ENCODE measurements at regions not wholly inside any gene's neighbourhood (a gene's known extent, or its start where the extent isn't known, plus 50 kb on each side); places are given as distances from the start of the nearest gene placed in this dataset.
"Not testable (repeated sequence)": the region's sequence is repeated elsewhere in the genome, so short reads cannot be mapped to it uniquely, and the experiment has no call there.

- DNase-seq (ENCODE audit: low read depth, low spot score): not testable (repeated sequence)
Measured at GRCh38 chr6:68022968-68023367, 612.1 kb upstream of the ADGRB3 start.

DNA sequence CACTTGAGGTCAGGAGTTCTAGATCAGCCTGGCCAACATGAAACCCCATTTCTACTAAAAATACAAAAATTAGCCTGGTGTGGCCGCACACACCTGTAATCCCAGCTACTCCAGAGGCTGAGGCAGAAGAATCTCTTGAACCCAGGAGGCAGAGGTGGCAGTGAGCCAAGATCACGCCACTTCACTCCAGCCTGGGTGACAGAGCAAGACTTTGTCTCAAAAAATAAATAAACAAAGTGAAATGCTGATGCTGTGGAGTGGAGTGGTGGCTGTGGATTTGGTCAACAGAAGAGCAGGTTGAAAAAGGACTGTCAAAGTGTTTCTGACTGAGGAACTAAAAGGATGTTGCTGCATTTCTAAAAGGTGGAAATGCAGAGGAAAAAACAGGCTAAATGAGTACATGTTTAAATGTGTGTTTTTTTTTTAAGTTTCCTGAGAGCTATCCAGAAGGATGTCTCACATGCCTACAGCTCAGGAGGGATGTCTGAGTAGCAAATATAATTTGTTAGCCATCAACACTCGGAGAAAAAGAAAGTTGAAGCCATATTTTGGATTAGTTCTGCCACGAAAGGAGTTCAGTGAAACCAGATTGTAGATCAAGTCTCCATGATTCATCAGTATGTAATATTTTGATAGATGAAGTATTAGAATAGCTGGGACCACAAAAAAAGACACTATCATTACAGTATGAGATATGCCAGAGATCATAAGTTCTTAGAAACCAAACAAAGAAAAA lies 621.1 kb upstream of the ADGRB3 start:
- DNase-seq (ENCODE audit: low read depth, low spot score): no peak

GRCh38 chr6:68012822-68013221 lies 622.3 kb upstream of the ADGRB3 start:
- no peak for DNase-seq (ENCODE audit: low read depth, low spot score)

- no peak for DNase-seq (ENCODE audit: low read depth, low spot score)
Measured at GRCh38 chr6:68010936-68011335, 624.1 kb upstream of the ADGRB3 start.

- no peak for DNase-seq (ENCODE audit: low read depth, low spot score)
Measured at GRCh38 chr6:68008445-68008844, 626.6 kb upstream of the ADGRB3 start.

DNA sequence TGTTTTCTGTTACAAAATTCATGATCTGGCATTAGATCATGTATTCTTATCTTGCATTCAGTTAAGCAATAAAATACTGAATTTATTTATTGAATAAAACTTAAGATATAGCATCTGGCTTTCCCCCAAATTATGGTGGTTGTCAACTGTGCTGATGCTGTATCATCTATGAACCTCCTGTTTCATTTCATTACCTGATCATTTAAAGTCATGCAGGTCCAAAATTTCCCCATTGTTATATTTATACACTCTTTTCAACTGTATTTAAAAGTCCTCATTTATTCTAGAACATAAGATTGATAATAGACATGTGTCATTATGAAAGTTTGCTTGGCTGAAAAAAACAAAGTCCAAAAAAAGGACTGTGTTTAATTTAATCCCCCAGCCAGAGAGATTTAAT lies 627.4 kb upstream of the ADGRB3 start:
- no peak for DNase-seq (ENCODE audit: low read depth, low spot score)

- DNase-seq (ENCODE audit: low read depth, low spot score): no peak
Measured at GRCh38 chr6:67986694-67987232, 648.3 kb upstream of the ADGRB3 start.

DNA sequence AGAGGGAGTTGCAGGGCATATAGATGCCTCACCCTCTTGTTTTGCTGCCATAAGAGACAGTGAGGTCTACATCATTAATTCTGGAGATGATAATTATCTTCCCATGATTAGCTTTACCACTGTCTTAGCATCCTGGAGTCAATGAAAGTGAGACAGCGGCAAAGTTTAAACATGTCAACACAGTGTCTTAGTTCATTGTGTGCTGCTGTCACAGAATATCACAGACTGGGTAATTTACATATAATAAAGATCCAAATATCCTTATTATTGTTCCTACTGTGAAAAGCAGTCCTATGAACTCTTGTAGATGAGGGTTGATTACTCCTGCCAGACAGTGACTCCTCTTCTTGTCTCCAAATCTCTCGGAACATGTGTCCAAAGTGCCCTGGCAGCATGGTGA lies 658.6 kb upstream of the ADGRB3 start:
- no peak for DNase-seq (ENCODE audit: low read depth, low spot score)

DNA sequence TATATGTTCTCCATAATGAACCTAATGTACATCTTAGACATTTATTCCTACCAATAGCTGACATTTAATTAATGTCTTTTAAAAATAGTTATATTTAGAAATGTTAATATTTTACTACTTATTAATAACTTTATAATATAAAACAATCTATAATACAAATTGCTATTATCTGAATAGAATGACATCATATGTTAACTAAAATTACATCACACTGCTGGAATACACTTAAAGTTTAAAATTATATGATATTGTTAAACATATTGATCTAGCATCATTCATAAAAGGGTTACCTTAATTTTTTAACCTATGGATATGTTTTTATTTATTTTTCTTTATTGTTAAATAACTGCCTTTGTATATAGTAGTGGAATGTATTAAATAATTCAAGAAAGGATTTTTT lies 660.2 kb upstream of the ADGRB3 start:
- DNase-seq (ENCODE audit: low read depth, low spot score): no peak

DNA sequence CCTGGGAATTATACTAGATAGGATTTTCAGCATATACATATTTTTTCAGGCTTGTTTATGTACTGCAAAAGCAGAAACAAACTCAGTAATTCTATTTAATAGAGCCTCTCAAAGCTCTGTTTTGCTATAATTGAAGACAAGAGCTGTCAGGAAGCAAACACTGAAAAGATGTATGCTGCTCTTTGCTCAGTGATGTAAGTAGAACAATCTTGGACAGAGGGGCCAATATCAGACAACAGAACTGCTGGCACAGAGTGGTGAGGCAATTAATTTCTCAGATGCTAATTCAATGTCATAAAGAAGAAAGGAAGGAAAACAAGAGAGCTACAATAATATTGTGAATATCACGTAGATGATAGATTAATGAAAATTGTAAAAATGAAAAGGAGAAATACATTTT lies 663.3 kb upstream of the ADGRB3 start:
- no peak for DNase-seq (ENCODE audit: low read depth, low spot score)

DNA sequence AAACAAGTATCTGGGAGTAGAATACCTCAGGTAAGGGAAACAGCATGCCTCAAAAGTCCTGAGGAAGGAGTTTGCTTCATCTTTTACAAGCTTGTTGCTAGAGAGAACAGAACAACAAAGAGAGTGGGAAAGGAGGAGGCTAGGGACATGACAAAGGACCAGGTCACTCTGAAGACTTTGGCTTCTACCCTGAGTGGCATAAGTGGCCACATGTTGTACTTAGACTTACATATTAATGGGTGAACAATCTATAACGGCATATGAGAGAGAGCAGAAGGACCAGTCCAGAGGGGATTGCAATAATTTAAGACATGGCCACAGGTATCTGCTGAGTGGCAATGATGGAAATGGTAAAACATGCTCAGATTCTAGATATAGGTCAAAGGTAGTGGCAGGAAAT lies 668.3 kb upstream of the ADGRB3 start:
- no peak for DNase-seq (ENCODE audit: low read depth, low spot score)

DNA sequence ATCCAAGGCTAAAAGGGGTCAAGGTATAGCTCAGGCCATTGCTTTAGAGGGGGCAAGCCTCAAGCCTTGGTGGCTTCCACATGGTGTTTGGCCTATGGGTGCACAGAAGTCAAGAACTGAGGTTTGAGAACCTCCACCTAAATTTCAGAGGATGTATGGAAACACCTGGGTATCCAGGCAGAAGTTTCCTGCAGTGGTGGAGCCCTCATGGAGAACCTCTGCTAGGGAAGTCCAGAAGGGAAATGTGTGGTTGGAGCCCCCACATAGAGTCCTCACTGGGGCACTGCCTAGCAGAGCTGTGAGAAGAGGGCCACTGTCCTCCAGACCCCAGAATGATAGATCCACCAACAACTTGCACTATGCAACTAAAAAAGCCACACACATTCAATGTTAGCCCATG lies 678.7 kb upstream of the ADGRB3 start:
- no peak for DNase-seq (ENCODE audit: low read depth, low spot score)

DNA sequence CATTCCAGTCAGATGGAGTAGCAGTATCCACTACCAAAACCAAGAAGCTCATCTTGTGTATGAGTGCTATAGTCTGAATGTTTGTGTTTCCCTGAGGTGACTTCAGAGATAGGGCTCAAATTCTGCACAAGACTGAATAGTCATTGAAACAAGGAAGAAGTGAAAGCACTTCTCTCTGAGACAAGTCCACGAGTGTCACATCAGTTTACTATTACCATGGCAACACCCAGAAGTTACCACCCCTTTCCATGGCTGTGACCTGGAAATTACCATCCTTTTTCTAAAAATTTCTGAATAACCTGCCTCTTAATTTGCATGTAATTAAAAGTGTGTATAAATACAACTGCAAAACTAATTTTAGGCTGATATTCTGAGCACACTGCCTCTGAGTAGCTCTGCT lies 682.1 kb upstream of the ADGRB3 start:
- no peak for DNase-seq (ENCODE audit: low read depth, low spot score)

DNA sequence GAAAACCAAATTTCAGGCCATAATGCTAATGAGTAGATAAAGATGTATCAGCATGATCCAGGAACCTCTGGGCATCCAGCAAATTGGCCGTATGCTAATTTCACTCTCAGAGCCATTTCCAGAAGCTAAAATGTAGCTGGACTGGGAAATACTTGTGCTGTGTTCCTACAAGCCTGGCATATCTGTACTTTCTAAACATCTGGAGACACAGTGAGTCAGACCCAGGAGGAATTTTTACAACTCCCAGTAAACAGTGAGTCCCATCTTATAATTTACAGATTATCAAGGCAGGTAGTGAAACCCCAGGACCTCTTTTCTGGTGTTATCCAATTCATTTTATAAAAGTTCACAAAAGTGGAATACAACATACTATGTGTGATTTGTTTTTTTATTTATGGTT lies 683.0 kb upstream of the ADGRB3 start:
- DNase-seq (ENCODE audit: low read depth, low spot score): no peak

DNA sequence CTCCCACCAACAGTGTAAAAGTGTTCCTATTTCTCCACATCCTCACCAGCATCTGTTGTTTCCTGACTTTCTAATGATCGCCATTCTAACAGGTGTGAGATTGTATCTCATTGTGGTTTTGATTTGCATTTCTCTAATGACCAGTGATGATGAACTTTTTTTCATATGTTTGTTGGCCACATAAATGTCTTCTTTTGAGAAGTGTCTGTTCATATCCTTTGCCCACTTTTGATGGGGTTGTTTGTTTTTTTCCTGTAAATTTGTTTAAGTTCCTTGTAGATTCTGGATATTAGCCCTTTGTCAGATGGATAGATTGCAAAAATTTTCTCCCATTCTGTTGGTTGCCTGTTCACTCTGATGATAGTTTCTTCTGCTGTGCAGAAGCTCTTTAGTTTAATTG lies 687.3 kb upstream of the ADGRB3 start:
- not testable (repeated sequence) for DNase-seq (ENCODE audit: low read depth, low spot score)

DNA sequence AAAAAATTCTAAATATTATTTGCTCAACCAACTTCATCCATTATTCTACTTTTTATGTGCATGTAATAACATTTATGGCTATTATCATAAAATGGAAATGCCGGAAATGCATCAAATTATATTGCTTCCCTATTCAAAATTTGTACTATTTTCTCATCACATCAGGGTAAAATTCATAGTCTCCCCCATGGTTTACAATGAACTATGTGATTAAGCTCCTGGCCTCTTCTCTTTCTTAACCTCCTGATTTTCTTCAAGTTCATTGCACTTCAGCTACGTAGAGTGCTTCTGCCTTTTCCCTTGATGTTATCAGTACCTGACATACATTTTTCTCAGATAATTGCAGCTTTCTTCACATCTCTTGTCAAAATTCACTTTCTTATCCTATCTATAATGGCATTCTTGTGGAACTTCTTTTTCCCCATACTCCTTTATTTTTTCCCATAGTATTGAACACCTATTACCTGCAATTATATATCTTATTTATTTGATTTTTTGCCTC lies 699.1 kb upstream of the ADGRB3 start:
- no peak for DNase-seq (ENCODE audit: low read depth, low spot score)

- no peak for DNase-seq (ENCODE audit: low read depth, low spot score)
Measured at GRCh38 chr6:67933278-67933677, 701.8 kb upstream of the ADGRB3 start.

DNA sequence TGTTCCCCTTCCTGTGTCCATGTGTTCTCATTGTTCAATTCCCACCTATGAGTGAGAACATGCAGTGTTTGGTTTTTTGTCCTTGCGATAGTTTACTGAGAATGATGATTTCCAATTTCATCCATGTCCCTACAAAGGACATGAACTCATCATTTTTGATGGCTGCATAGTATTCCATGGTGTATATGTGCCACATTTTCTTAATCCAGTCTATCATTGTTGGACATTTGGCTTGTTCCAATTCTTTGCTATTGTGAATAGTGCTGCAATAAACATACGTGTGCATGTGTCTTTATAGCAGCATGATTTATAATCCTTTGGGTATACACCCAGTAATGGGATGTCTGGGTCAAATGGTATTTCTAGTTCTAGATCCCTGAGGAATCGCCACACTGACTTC lies 712.5 kb upstream of the ADGRB3 start:
- DNase-seq (ENCODE audit: low read depth, low spot score): not testable (repeated sequence)

DNA sequence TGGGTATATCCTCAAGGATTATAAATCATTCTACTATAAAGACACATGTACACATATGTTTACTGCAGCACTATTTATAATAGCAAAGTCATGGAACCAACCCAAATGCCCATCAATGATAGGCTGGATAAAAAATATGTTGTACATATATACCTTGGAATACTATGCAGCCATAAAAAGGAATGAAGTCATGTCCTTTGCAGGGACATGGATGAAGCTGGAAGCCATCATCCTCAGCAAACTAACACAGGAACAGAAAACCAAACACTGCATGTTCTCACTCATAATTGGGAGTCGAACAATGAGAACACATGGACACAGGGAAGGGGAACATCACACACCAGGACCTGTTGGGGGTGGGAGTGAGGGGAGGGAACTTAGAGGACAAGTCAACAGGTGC lies 715.0 kb upstream of the ADGRB3 start:
- DNase-seq (ENCODE audit: low read depth, low spot score): not testable (repeated sequence)

DNA sequence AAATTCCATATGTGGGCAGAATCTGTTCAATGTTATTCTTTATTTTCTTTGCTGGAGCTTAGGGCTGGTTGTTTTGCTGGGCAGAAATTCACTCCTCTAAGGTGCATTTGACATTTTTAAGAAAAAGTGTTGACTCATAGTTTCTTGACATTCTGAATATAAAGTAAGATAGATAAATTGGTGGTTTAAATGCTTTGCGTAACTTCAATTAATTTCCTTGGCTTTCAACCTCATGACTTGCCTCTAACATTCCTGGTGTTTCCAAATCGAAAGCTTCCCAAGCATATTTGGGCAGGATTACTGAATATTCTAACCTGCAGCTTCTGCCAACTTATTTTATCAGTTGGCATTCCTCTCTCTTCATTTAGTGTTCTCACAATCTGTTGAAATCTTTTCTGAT lies 718.7 kb upstream of the ADGRB3 start:
- DNase-seq (ENCODE audit: low read depth, low spot score): no peak

DNA sequence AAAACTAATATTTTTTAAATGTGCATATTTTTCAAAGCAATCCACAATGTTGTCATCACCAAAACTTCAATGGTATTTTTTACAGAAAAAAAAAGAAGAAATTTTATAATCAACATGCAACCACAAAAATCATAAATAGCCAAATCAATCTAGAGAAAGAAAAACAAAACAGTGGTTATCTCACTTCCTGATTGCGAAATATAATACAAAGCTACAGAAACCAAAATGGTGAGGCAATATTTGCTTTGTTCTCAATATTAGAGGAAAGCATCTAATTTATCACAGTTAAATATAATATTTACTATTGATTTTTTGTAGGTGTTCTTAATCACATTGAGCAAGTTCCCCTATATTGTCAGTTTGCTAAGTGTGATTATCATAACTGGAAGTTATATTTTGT lies 720.7 kb upstream of the ADGRB3 start:
- no peak for DNase-seq (ENCODE audit: low read depth, low spot score)

DNA sequence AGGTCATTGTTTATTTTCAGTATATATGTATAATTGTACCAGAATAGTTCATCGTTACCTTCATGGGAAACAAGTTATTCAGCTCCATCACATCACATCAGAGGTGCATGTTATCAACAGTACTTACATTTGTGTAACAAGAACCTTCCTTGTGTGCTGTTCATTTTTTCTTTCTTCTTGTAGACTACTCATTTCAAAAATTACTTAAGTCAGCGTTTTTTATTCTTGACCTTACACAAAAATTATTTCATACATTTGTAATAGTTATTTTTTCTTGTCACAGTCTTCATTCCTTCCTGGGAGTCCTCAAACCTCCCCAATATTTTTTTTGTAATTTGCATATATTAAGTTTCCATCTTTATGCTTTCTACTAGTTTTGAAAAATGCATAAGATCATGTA lies 725.7 kb upstream of the ADGRB3 start:
- DNase-seq (ENCODE audit: low read depth, low spot score): no peak

DNA sequence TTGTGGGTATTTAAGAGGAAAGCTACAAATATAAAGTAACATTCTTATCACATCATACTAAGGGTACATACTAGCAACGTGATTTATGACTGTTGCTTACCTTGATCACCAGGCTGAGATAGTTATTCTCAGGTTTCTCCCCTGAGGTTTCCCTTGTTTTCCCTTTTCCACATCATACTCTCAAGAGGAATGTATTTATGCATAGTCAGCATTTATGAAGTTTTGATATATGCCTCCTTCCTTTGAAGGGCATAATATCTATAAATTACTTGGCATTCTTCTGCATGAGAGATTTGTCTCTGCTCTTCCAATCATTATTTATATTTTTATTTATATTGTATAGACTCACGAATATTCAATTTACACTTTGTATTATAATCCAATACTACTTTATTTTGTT lies 726.7 kb upstream of the ADGRB3 start:
- DNase-seq (ENCODE audit: low read depth, low spot score): no peak

DNA sequence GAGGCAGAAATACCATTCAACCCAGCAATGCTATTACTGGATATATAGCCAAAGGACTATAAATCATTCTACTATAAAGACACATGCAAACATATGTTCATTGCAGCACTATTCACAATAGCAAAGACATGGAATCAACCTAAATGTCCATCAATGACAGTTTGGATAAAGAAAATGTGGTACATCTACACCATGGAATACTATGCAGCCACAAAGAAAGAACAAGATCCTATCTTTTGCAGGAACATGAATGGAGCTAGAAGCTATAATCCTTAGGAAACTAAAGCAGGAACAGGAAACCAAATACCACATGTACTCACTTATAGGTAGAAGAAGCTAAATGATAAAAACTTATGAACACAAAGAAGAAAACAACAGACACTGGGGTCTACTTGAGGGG lies 730.3 kb upstream of the ADGRB3 start:
- not testable (repeated sequence) for DNase-seq (ENCODE audit: low read depth, low spot score)
